ENCODE measurements at regions not wholly inside any gene's neighbourhood (a gene's known extent, or its start where the extent isn't known, plus 50 kb on each side); places are given as distances from the start of the nearest gene placed in this dataset.
"Not testable (repeated sequence)": the region's sequence is repeated elsewhere in the genome, so short reads cannot be mapped to it uniquely, and the experiment has no call there.

DNA sequence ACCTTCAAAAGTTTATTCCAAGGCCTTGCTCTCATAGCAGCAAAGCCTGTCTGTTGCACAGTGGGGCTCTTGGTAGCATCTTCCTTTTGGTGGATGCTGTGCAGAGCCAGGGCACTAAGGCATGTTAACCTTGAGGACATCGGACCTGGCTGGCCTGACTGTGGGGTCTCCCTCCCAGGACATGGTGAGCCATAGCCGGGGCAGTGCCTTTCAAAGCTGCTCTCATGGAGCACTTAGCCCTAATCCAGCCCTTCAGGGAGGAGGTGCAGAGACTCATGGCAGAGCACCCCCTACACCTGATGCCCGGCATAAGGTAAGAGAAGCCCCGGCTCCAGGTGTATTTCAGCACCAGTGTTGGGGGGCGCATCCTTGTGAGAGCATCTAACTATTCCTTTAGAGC, 941.4 kb upstream of the ZNF722 start (continued):
- TF ChIP-seq, protein P1, sequence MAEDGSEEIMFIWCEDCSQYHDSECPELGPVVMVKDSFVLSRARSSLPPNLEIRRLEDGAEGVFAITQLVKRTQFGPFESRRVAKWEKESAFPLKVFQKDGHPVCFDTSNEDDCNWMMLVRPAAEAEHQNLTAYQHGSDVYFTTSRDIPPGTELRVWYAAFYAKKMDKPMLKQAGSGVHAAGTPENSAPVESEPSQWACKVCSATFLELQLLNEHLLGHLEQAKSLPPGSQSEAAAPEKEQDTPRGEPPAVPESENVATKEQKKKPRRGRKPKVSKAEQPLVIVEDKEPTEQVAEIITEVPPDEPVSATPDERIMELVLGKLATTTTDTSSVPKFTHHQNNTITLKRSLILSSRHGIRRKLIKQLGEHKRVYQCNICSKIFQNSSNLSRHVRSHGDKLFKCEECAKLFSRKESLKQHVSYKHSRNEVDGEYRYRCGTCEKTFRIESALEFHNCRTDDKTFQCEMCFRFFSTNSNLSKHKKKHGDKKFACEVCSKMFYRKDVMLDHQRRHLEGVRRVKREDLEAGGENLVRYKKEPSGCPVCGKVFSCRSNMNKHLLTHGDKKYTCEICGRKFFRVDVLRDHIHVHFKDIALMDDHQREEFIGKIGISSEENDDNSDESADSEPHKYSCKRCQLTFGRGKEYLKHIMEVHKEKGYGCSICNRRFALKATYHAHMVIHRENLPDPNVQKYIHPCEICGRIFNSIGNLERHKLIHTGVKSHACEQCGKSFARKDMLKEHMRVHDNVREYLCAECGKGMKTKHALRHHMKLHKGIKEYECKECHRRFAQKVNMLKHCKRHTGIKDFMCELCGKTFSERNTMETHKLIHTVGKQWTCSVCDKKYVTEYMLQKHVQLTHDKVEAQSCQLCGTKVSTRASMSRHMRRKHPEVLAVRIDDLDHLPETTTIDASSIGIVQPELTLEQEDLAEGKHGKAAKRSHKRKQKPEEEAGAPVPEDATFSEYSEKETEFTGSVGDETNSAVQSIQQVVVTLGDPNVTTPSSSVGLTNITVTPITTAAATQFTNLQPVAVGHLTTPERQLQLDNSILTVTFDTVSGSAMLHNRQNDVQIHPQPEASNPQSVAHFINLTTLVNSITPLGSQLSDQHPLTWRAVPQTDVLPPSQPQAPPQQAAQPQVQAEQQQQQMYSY (CRISPR knock-in tag; IDR thresholded peaks at IDR 0.05) = no peak

DNA sequence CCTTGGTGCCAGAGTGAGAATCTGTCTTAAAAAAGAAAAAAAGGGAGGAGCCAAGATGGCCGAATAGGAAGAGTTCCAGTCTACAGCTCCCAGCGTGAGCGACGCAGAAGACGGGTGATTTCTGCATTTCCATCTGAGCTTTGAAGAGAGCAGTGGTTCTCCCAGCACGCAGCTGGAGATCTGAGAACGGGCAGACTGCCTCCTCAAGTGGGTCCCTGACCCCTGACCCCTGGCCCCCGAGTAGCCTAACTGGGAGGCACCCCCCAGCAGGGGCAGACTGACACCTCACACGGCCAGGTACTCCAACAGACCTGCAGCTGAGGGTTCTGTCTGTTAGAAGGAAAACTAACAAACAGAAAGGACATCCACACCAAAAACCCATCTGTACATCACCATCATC, 937.9 kb upstream of the ZNF722 start:
- ATAC-seq; DNase-seq (ENCODE audit: low spot score); H3K4me1 Mint-ChIP-seq; CTCF ChIA-PET; H3K27ac Mint-ChIP-seq; POLR2A ChIA-PET; H3K4me3 Mint-ChIP-seq: not testable (repeated sequence)
- Mint-ChIP-seq H3K27me3 (ENCODE audit: low read depth) (peaks cover 11% of the 10 kb centered on the region), H3K36me3 (peaks cover 36% of the 10 kb centered on the region), H3K9me3 (peaks cover 30% of the 10 kb centered on the region)

DNA sequence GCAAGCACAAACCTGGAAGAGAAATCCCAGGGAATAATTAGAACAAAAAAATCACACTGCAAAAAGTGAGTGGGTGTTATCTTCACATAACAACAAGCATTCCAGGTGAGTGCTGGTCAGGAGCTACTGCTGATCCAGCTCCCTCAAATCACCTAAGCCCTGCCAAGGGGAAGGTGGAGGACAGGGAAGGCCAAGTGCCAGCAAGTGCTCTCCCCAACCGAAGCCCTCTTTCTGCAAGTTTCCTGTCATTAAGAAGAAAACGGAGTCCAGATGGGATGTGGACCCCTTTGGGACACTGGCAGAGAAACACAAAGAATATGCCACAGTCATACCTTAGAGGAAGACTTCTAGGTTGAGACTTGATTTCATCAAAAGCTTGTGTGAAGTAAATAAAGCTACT, 933.0 kb upstream of the ZNF722 start:
- Mint-ChIP-seq H3K4me1 (no peaks in the 10 kb centered on the region), H3K4me3 (no peak overlapping the region), H3K27me3 (ENCODE audit: low read depth) (peaks cover 4% of the 10 kb centered on the region; the same call in 1 of the 2 replicates), H3K36me3 (peaks cover 54% of the 10 kb centered on the region), H3K9me3 (peaks cover 55% of the 10 kb centered on the region), H3K27ac (no peak overlapping the region)
- DNase-seq (ENCODE audit: low spot score) (no peak), ATAC-seq (no peak)
- CTCF ChIA-PET = no interaction called here
- POLR2A ChIA-PET = no interaction called here
- no peak for TF ChIP-seq CBFB (CRISPR knock-in tag; IDR thresholded peaks at IDR 0.05; ENCODE audit: low read depth)
- TF ChIP-seq TEAD1 (CRISPR knock-in tag; IDR thresholded peaks at IDR 0.05) = no peak
- TF ChIP-seq, protein P2, sequence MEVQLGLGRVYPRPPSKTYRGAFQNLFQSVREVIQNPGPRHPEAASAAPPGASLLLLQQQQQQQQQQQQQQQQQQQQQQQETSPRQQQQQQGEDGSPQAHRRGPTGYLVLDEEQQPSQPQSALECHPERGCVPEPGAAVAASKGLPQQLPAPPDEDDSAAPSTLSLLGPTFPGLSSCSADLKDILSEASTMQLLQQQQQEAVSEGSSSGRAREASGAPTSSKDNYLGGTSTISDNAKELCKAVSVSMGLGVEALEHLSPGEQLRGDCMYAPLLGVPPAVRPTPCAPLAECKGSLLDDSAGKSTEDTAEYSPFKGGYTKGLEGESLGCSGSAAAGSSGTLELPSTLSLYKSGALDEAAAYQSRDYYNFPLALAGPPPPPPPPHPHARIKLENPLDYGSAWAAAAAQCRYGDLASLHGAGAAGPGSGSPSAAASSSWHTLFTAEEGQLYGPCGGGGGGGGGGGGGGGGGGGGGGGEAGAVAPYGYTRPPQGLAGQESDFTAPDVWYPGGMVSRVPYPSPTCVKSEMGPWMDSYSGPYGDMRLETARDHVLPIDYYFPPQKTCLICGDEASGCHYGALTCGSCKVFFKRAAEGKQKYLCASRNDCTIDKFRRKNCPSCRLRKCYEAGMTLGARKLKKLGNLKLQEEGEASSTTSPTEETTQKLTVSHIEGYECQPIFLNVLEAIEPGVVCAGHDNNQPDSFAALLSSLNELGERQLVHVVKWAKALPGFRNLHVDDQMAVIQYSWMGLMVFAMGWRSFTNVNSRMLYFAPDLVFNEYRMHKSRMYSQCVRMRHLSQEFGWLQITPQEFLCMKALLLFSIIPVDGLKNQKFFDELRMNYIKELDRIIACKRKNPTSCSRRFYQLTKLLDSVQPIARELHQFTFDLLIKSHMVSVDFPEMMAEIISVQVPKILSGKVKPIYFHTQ (CRISPR knock-in tag; IDR thresholded peaks at IDR 0.05) = no peak
- TF ChIP-seq ZBTB21 (CRISPR knock-in tag; IDR thresholded peaks at IDR 0.05; ENCODE audit: borderline replicate concordance) = no peak
- TF ChIP-seq IRF2 (CRISPR knock-in tag; IDR thresholded peaks at IDR 0.05; ENCODE audit: borderline replicate concordance, low read depth) = no peak
- TF ChIP-seq, protein P3, sequence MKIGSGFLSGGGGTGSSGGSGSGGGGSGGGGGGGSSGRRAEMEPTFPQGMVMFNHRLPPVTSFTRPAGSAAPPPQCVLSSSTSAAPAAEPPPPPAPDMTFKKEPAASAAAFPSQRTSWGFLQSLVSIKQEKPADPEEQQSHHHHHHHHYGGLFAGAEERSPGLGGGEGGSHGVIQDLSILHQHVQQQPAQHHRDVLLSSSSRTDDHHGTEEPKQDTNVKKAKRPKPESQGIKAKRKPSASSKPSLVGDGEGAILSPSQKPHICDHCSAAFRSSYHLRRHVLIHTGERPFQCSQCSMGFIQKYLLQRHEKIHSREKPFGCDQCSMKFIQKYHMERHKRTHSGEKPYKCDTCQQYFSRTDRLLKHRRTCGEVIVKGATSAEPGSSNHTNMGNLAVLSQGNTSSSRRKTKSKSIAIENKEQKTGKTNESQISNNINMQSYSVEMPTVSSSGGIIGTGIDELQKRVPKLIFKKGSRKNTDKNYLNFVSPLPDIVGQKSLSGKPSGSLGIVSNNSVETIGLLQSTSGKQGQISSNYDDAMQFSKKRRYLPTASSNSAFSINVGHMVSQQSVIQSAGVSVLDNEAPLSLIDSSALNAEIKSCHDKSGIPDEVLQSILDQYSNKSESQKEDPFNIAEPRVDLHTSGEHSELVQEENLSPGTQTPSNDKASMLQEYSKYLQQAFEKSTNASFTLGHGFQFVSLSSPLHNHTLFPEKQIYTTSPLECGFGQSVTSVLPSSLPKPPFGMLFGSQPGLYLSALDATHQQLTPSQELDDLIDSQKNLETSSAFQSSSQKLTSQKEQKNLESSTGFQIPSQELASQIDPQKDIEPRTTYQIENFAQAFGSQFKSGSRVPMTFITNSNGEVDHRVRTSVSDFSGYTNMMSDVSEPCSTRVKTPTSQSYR (CRISPR knock-in tag; IDR thresholded peaks at IDR 0.05) = no peak
- no peak for TF ChIP-seq TEAD4 (CRISPR knock-in tag; IDR thresholded peaks at IDR 0.05)
- TF ChIP-seq, protein P4, sequence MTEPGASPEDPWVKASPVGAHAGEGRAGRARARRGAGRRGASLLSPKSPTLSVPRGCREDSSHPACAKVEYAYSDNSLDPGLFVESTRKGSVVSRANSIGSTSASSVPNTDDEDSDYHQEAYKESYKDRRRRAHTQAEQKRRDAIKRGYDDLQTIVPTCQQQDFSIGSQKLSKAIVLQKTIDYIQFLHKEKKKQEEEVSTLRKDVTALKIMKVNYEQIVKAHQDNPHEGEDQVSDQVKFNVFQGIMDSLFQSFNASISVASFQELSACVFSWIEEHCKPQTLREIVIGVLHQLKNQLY (CRISPR knock-in tag; IDR thresholded peaks at IDR 0.05) = no peak
- no peak for TF ChIP-seq PRRX2 (CRISPR knock-in tag; IDR thresholded peaks at IDR 0.05)
- TF ChIP-seq, protein P5, sequence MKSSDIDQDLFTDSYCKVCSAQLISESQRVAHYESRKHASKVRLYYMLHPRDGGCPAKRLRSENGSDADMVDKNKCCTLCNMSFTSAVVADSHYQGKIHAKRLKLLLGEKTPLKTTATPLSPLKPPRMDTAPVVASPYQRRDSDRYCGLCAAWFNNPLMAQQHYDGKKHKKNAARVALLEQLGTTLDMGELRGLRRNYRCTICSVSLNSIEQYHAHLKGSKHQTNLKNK (CRISPR knock-in tag; IDR thresholded peaks at IDR 0.05) = no peak
- TF ChIP-seq, protein P6, sequence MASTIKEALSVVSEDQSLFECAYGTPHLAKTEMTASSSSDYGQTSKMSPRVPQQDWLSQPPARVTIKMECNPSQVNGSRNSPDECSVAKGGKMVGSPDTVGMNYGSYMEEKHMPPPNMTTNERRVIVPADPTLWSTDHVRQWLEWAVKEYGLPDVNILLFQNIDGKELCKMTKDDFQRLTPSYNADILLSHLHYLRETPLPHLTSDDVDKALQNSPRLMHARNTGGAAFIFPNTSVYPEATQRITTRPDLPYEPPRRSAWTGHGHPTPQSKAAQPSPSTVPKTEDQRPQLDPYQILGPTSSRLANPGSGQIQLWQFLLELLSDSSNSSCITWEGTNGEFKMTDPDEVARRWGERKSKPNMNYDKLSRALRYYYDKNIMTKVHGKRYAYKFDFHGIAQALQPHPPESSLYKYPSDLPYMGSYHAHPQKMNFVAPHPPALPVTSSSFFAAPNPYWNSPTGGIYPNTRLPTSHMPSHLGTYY (CRISPR knock-in tag; IDR thresholded peaks at IDR 0.05) = no peak
- no peak for TF ChIP-seq MXD4 (CRISPR knock-in tag; IDR thresholded peaks at IDR 0.05; ENCODE audit: borderline replicate concordance)
- no peak for TF ChIP-seq FOXJ3 (CRISPR knock-in tag; IDR thresholded peaks at IDR 0.05; ENCODE audit: borderline replicate concordance)
- TF ChIP-seq ESRRA (CRISPR knock-in tag; IDR thresholded peaks at IDR 0.05; ENCODE audit: borderline replicate concordance) = no peak
- TF ChIP-seq, protein P7, sequence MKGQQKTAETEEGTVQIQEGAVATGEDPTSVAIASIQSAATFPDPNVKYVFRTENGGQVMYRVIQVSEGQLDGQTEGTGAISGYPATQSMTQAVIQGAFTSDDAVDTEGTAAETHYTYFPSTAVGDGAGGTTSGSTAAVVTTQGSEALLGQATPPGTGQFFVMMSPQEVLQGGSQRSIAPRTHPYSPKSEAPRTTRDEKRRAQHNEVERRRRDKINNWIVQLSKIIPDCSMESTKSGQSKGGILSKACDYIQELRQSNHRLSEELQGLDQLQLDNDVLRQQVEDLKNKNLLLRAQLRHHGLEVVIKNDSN (CRISPR knock-in tag; IDR thresholded peaks at IDR 0.05) = no peak

All from WTC11 (cell line).